ENCODE measurements at regions not wholly inside any gene's neighbourhood (a gene's known extent, or its start where the extent isn't known, plus 50 kb on each side); places are given as distances from the start of the nearest gene placed in this dataset.

GRCh38 chr6:49001856-49002541 lies 461.1 kb downstream of the MMUT start:
- ATAC-seq: no peak
- TF ChIP-seq ZFP30 (CRISPR knock-in tag; IDR thresholded peaks at IDR 0.05): no peak
- no peak for TF ChIP-seq ZNF70 (CRISPR knock-in tag; IDR thresholded peaks at IDR 0.05)
- TF ChIP-seq CREB5 (CRISPR knock-in tag; IDR thresholded peaks at IDR 0.05; ENCODE audit: low read depth): no peak
- TF ChIP-seq ZNF565 (CRISPR knock-in tag; conservative IDR thresholded peaks at IDR 0.05; ENCODE audit: low read depth): no peak
- TF ChIP-seq CSDC2 (CRISPR knock-in tag; IDR thresholded peaks at IDR 0.05): no peak
- no peak for TF ChIP-seq OSR1 (CRISPR knock-in tag; IDR thresholded peaks at IDR 0.05)
- no peak; the same call in 1 of the 2 replicates for TF ChIP-seq ISL1 (CRISPR knock-in tag; IDR thresholded peaks at IDR 0.05)
- TF ChIP-seq RARB (CRISPR knock-in tag; IDR thresholded peaks at IDR 0.05): no peak
- TF ChIP-seq TOX (CRISPR knock-in tag; IDR thresholded peaks at IDR 0.05; ENCODE audit: borderline replicate concordance): no peak
- no peak for TF ChIP-seq TCF4 (CRISPR knock-in tag; IDR thresholded peaks at IDR 0.05; ENCODE audit: borderline replicate concordance)
- TF ChIP-seq SNAI2 (CRISPR knock-in tag; IDR thresholded peaks at IDR 0.05): no peak
- TF ChIP-seq TSHZ2 (CRISPR knock-in tag; IDR thresholded peaks at IDR 0.05): no peak
- TF ChIP-seq PATZ1 (CRISPR knock-in tag; IDR thresholded peaks at IDR 0.05; ENCODE audit: borderline replicate concordance): no peak
- TF ChIP-seq ZC3H10 (CRISPR knock-in tag; IDR thresholded peaks at IDR 0.05): no peak
- no peak for TF ChIP-seq ZNF8 (CRISPR knock-in tag; IDR thresholded peaks at IDR 0.05)
- TF ChIP-seq ARNTL (CRISPR knock-in tag; IDR thresholded peaks at IDR 0.05; ENCODE audit: borderline replicate concordance, low read depth): no peak
- TF ChIP-seq PPARA (CRISPR knock-in tag; IDR thresholded peaks at IDR 0.05; ENCODE audit: borderline replicate concordance): no peak

- TF ChIP-seq PATZ1 (CRISPR knock-in tag; IDR thresholded peaks at IDR 0.05; ENCODE audit: borderline replicate concordance) (no peak), ZNF8 (CRISPR knock-in tag; IDR thresholded peaks at IDR 0.05) (no peak), GLIS3 (CRISPR knock-in tag; IDR thresholded peaks at IDR 0.05) (no peak), CSDC2 (CRISPR knock-in tag; IDR thresholded peaks at IDR 0.05) (no peak), RARB (CRISPR knock-in tag; IDR thresholded peaks at IDR 0.05) (no peak)
- ATAC-seq: no peak
Observed at GRCh38 chr6:48998574-48998973, 464.5 kb downstream of the MMUT start.

- no peak for ATAC-seq
- TF ChIP-seq CSDC2 (CRISPR knock-in tag; IDR thresholded peaks at IDR 0.05) (no peak), TCF4 (CRISPR knock-in tag; IDR thresholded peaks at IDR 0.05; ENCODE audit: borderline replicate concordance) (no peak), ISL1 (CRISPR knock-in tag; IDR thresholded peaks at IDR 0.05) (no peak), CSRNP3 (CRISPR knock-in tag; IDR thresholded peaks at IDR 0.05) (no peak), GLIS3 (CRISPR knock-in tag; IDR thresholded peaks at IDR 0.05) (no peak), ZNF70 (CRISPR knock-in tag; IDR thresholded peaks at IDR 0.05) (no peak), ZFP30 (CRISPR knock-in tag; IDR thresholded peaks at IDR 0.05) (no peak), SNAI2 (CRISPR knock-in tag; IDR thresholded peaks at IDR 0.05) (no peak), CREB5 (CRISPR knock-in tag; IDR thresholded peaks at IDR 0.05; ENCODE audit: low read depth) (no peak), RARB (CRISPR knock-in tag; IDR thresholded peaks at IDR 0.05) (no peak), TSHZ2 (CRISPR knock-in tag; IDR thresholded peaks at IDR 0.05) (no peak)
Observed at GRCh38 chr6:48996461-48997119, 466.5 kb downstream of the MMUT start.

Data from SK-N-SH treated with all-trans-retinoic acid at 6 μM for 48 hours (cell line).